ENCODE measurements at regions not wholly inside any gene's neighbourhood (a gene's known extent, or its start where the extent isn't known, plus 50 kb on each side); places are given as distances from the start of the nearest gene placed in this dataset.

DNA sequence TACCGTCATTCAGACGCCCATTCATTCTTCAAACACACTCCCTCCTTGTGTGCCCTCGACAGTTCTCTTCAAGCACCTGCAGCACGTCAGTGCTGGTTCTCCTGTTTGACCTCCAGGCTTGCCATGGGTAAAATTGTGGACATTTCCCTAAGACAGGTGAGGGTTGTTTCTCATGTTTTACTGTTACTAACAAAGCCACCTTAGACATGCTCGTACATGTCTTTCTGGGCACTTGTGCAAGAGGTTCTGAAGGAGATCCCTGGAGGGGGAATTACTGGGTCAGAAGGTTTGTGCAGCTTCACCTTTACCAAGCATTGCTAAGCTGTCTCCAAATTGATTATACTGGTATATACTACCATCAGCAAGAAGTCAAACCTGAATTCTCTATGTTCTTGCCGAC lies 189.7 kb upstream of the TMEM45B start:
- no peak for FAIRE-seq
- ChIA-PET POLR2A (no interaction called here), CTCF (interaction anchor here (1.4 kb wide), 1 partner anchor 15 kb away, joined by 3 read pairs; no protein-coding TSS in a partner anchor)
- H2AFZ ChIP-seq (ENCODE audit: low read depth, low read length): no peak overlapping the region
- no peaks in the 10 kb centered on the region for H3K9me3 ChIP-seq (replicated peaks; ENCODE audit: control insufficient read depth, insufficient read depth, low read length)
- H3K9me1 ChIP-seq (replicated peaks; ENCODE audit: control insufficient read depth, extremely low read depth, insufficient read depth, low read length): no peaks in the 10 kb centered on the region
- dilution Hi-C loops (cut with MboI; ENCODE audit: extremely low pct_ligation_motif_present, low sequenced_read_pairs): no loop called here
- DNase-seq (ENCODE audit: low read depth, low spot score): no peak
- H3K4me2 ChIP-seq (ENCODE audit: insufficient read depth, low read length): no peak overlapping the region
- no peaks in the 10 kb centered on the region for H3K36me3 ChIP-seq (ENCODE audit: control insufficient read depth in 2 of 2, extremely low read depth in 1 of 2, insufficient read depth in 2 of 2, low read length in 2 of 2)
- no peaks in the 10 kb centered on the region for H4K20me1 ChIP-seq (replicated peaks; ENCODE audit: control insufficient read depth, extremely low read depth, insufficient read depth, low read length)
- no peak for TF ChIP-seq JUN (IDR thresholded peaks at IDR 0.05; ENCODE audit: borderline replicate concordance, insufficient read depth, insufficient read length, low read depth)
- no peak for TF ChIP-seq EZH2 (IDR thresholded peaks at IDR 0.05; ENCODE audit: borderline replicate concordance, low read depth, low read length, severe bottlenecking)
- no peak for TF ChIP-seq POLR2AphosphoS5 (IDR thresholded peaks at IDR 0.05; ENCODE audit: insufficient read depth, low read depth, low read length)
- TF ChIP-seq, protein P1, sequence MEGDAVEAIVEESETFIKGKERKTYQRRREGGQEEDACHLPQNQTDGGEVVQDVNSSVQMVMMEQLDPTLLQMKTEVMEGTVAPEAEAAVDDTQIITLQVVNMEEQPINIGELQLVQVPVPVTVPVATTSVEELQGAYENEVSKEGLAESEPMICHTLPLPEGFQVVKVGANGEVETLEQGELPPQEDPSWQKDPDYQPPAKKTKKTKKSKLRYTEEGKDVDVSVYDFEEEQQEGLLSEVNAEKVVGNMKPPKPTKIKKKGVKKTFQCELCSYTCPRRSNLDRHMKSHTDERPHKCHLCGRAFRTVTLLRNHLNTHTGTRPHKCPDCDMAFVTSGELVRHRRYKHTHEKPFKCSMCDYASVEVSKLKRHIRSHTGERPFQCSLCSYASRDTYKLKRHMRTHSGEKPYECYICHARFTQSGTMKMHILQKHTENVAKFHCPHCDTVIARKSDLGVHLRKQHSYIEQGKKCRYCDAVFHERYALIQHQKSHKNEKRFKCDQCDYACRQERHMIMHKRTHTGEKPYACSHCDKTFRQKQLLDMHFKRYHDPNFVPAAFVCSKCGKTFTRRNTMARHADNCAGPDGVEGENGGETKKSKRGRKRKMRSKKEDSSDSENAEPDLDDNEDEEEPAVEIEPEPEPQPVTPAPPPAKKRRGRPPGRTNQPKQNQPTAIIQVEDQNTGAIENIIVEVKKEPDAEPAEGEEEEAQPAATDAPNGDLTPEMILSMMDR (IDR thresholded peaks at IDR 0.05; ENCODE audit: extremely low read depth in 1 of 2, insufficient read depth in 1 of 2, low read depth in 1 of 2, low read length in 2 of 2): no peak
- TF ChIP-seq FOS (IDR thresholded peaks at IDR 0.05; ENCODE audit: borderline replicate concordance, insufficient read depth, low read length): no peak
- TF ChIP-seq POLR2A (IDR thresholded peaks at IDR 0.05; ENCODE audit: low read depth, low read length): no peak
- no peak overlapping the region for H3K9ac ChIP-seq (replicated peaks; ENCODE audit: extremely low read depth, insufficient read depth, low read length)
- H3K4me3 ChIP-seq (replicated peaks in 1 of 3; ENCODE audit: insufficient read depth in 1 of 3, low read depth in 1 of 3, low read length in 3 of 3): no peak overlapping the region
- BruUV-seq (replicated peaks): no TSS peak
- H3K79me2 ChIP-seq (ENCODE audit: control insufficient read depth, insufficient read depth, low read length): no peaks in the 10 kb centered on the region
- no peaks in the 10 kb centered on the region for H3K4me1 ChIP-seq (ENCODE audit: control insufficient read depth, extremely low read depth, insufficient read depth, low read length)
- no peak overlapping the region for H3K27ac ChIP-seq (ENCODE audit: insufficient read depth, low read depth, low read length)
- intact Hi-C loops (cut with micrococcal nuclease): no loop called here
- peaks cover 0 to 2% of the 10 kb centered on the region in 2 experiments for H3K27me3 ChIP-seq (ENCODE audit: control insufficient read depth in 2 of 2, insufficient read depth in 2 of 2, low read length in 2 of 2)

DNA sequence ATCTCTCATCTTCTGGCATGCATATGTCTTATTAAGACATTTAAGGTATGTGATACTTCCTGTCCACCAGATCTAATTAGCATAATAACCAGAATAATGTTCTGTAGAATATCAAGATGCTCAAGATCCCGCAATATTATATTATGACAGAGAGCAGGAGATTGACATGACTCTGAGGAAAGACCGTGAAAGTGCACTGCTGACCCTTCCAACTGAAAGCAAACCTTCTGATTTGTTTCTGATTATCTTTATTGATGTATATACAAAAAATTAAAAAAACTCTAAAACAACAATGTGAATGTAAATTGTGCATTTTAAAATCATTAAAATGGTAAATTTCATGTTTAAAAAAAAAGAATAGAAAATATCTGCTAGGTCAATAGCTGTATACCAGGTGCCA lies 184.4 kb upstream of the TMEM45B start:
- DNase-seq (ENCODE audit: low read depth, low spot score): no peak
- ChIA-PET CTCF (interaction anchor here (1.1 kb wide), 1 partner anchor 28 kb away, joined by 3 read pairs; no protein-coding TSS in a partner anchor), POLR2A (no interaction called here)
- TF ChIP-seq EZH2 (IDR thresholded peaks at IDR 0.05; ENCODE audit: borderline replicate concordance, low read depth, low read length, severe bottlenecking) (no peak), GATA2 (IDR thresholded peaks at IDR 0.05; ENCODE audit: insufficient read depth, insufficient read length, low read depth, low read length) (no peak), POLR2A (IDR thresholded peaks at IDR 0.05; ENCODE audit: low read depth, low read length) (no peak), POLR2AphosphoS5 (IDR thresholded peaks at IDR 0.05; ENCODE audit: insufficient read depth, low read depth, low read length) (no peak), MYC (IDR thresholded peaks at IDR 0.05; ENCODE audit: low read depth, low read length) (no peak), FOS (IDR thresholded peaks at IDR 0.05; ENCODE audit: borderline replicate concordance, insufficient read depth, low read length) (no peak), JUN (IDR thresholded peaks at IDR 0.05; ENCODE audit: borderline replicate concordance, insufficient read depth, insufficient read length, low read depth) (no peak)
- TF ChIP-seq, protein P2, sequence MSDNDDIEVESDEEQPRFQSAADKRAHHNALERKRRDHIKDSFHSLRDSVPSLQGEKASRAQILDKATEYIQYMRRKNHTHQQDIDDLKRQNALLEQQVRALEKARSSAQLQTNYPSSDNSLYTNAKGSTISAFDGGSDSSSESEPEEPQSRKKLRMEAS (IDR thresholded peaks at IDR 0.05; ENCODE audit: insufficient read depth, insufficient read length): no peak
- no peaks in the 10 kb centered on the region for H3K4me1 ChIP-seq (ENCODE audit: control insufficient read depth, extremely low read depth, insufficient read depth, low read length)
- no peak for FAIRE-seq
- no peak overlapping the region for H3K9ac ChIP-seq (replicated peaks; ENCODE audit: extremely low read depth, insufficient read depth, low read length)
- H3K27me3 ChIP-seq (ENCODE audit: control insufficient read depth in 2 of 2, insufficient read depth in 2 of 2, low read length in 2 of 2): no peaks in the 10 kb centered on the region
- H4K20me1 ChIP-seq (replicated peaks; ENCODE audit: control insufficient read depth, extremely low read depth, insufficient read depth, low read length): no peaks in the 10 kb centered on the region
- dilution Hi-C loops (cut with MboI; ENCODE audit: extremely low pct_ligation_motif_present, low sequenced_read_pairs) (no loop called here), intact Hi-C loops (cut with micrococcal nuclease) (no loop called here)
- H2AFZ ChIP-seq (ENCODE audit: low read depth, low read length): no peak overlapping the region
- no peaks in the 10 kb centered on the region for H3K9me1 ChIP-seq (replicated peaks; ENCODE audit: control insufficient read depth, extremely low read depth, insufficient read depth, low read length)
- H3K4me2 ChIP-seq (ENCODE audit: insufficient read depth, low read length): no peak overlapping the region
- BruUV-seq (replicated peaks): no TSS peak
- no peaks in the 10 kb centered on the region for H3K9me3 ChIP-seq (replicated peaks; ENCODE audit: control insufficient read depth, insufficient read depth, low read length)
- H3K36me3 ChIP-seq (ENCODE audit: control insufficient read depth in 2 of 2, extremely low read depth in 1 of 2, insufficient read depth in 2 of 2, low read length in 2 of 2): no peaks in the 10 kb centered on the region
- no peaks in the 10 kb centered on the region for H3K79me2 ChIP-seq (ENCODE audit: control insufficient read depth, insufficient read depth, low read length)
- no peak overlapping the region for H3K4me3 ChIP-seq (replicated peaks in 1 of 3; ENCODE audit: insufficient read depth in 1 of 3, low read depth in 1 of 3, low read length in 3 of 3)
- no peak overlapping the region for H3K27ac ChIP-seq (ENCODE audit: insufficient read depth, low read depth, low read length)

Measured in endothelial cell of umbilical vein (primary cell).